ENCODE measurements at regions not wholly inside any gene's neighbourhood (a gene's known extent, or its start where the extent isn't known, plus 50 kb on each side); places are given as distances from the start of the nearest gene placed in this dataset.

DNA sequence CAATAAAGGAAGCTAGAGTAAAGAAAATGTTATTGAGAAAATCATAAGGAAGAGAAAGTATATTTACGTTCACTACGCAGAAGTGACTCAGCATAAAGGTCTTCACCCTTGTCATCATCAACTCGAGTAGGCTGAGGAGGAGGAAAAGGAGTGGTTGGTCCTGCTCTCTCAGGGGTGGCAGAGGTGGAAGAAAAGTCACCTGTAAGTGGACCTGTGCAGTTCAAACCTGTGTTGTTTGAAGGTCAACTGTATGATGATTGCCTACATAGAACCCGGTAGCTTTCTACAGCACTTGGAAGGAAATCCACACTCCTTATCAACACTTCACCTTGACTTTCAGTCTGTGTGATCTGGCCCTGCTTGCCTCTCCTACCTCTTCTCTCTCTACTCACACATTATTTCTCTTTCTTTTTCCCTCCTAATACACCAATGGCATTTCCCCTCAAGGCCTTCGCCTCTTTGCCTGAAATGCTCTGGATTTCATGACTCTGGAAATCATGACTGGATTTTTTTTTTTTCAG is 109.3 kb upstream of the CPEB4 start:
- TF ChIP-seq, protein P1, sequence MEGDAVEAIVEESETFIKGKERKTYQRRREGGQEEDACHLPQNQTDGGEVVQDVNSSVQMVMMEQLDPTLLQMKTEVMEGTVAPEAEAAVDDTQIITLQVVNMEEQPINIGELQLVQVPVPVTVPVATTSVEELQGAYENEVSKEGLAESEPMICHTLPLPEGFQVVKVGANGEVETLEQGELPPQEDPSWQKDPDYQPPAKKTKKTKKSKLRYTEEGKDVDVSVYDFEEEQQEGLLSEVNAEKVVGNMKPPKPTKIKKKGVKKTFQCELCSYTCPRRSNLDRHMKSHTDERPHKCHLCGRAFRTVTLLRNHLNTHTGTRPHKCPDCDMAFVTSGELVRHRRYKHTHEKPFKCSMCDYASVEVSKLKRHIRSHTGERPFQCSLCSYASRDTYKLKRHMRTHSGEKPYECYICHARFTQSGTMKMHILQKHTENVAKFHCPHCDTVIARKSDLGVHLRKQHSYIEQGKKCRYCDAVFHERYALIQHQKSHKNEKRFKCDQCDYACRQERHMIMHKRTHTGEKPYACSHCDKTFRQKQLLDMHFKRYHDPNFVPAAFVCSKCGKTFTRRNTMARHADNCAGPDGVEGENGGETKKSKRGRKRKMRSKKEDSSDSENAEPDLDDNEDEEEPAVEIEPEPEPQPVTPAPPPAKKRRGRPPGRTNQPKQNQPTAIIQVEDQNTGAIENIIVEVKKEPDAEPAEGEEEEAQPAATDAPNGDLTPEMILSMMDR (tag by site-specific recombination; IDR thresholded peaks at IDR 0.05) = no peak
- TF ChIP-seq ZNF114 (tag by site-specific recombination; IDR thresholded peaks at IDR 0.05) (no peak), ZNF660 (tag by site-specific recombination; IDR thresholded peaks at IDR 0.05) (no peak)

All from HEK293 (cell line).